Fibroblast of peridontal ligament (primary cell): ENCODE measurements at regions not wholly inside any gene's neighbourhood (a gene's known extent, or its start where the extent isn't known, plus 50 kb on each side); places are given as distances from the start of the nearest gene placed in this dataset.

Experiments
- DNase-seq: peaks from one replicate; pipeline ENCODE4 v3.0.0-alpha.2; 2010; ENCODE audit errors: extremely low read depth

DNA sequence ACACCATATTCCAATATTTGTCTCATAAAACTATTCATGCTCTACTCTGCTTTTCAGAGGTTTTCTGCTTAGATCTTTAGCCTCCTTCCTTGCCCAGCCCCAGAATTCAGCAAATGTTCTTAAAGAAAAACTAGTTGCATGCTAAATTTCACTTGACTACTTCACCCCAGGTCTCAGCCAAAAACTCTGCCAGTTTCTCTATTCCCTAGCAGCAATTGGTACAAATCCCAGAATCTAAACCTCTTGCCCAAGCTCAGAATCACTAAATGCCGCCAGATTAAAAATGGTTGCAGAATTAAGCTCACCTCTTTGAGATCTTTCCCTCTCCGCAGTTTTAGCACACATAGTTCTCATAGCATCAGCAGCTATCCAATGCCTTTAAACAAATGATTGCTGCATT lies 331.2 kb upstream of the SMARCA2 start:
- no peak for DNase-seq

DNA sequence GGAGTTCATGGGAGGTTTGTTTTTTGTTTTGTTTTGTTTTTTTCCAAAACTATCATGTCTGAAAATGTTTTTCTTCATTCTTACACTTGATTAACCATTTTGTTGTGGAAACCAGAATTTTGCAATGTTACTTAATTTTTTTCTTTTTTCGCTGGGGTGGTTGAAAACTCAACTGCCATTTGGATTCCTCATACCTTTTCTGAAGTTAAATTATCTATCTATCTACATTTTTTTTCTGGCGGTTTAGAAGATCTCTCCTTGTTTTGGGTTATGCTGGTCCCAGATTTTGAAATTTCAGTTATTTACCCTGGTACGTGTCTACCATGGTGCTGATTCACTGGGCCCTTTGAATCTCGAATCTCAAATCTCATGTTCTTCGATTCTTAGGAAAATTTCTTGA lies 316.2 kb upstream of the SMARCA2 start:
- no peak for DNase-seq

DNA sequence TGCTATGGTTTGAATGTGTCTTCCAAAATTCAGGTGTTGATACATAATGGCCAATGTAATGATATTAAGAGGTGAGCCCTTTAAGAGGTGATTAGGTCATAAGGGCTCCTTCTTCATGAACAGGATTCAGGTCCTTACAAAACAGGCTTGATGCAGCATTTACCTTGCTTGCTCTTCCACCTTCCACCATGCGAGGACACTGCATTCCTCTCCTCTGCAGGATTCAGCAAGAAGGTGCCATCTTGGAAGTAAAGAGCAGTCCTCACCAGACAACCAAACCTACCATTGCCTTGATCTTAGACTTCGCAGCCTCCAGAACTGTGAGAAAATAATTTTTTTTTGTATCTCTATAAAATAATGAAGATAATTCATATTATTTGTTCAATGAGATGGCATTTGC lies 314.0 kb upstream of the SMARCA2 start:
- DNase-seq: no peak

DNA sequence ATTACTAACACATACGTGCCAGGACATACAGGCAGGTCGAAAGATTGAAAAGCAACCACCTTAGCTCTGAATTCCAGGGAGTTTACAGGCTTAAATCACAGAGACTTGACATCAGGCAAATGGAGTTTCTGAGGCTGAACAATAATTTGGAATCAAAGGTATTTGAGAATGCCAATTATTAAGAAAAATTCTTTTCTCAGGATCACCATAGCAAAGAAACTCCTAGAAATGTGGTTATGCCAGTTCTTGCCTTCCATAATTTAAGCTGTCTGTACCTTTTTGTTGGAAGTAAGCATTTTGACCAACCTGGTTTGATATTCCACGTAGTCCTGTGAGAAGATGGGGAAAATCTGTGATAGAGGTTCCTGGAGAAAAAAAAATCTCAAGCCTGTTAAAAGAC lies 312.4 kb upstream of the SMARCA2 start:
- DNase-seq: no peak

DNA sequence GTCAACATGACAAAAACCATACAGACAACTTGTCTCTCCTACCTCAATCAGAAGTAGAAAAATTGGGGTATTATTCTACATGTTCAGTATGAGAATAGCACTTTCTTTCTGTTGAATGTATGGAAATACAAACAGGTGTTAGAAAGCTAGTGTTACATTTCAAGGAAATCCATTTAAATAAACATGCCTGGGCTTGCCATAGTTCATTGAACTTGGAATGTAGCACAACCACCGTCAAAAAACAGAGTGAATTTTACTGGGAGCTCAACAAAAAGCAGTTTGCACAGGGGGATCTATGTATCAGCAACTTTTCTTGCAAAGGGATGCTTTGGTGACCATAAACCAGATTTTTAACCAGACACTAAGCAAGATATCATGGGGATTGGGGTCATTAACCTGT lies 307.9 kb upstream of the SMARCA2 start:
- no peak for DNase-seq

DNA sequence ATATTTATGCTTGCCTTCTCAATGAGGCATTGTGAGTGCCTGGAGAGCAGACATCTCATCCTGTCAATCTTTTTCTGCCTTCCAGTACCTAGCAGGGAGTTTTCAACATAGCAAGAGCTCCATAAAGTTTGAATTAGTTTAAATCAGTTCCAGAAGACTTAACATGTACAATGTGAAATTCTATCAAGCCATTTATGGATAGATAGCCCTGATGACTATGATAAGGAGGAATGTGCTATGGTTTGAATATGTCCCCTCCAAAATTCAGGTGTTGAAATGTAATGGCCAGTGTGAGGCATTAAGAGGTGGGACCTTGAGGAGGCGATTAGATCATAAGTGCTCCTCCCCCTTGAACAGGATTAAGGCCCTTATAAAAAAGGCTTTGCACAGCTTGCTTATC lies 306.9 kb upstream of the SMARCA2 start:
- DNase-seq: no peak

DNA sequence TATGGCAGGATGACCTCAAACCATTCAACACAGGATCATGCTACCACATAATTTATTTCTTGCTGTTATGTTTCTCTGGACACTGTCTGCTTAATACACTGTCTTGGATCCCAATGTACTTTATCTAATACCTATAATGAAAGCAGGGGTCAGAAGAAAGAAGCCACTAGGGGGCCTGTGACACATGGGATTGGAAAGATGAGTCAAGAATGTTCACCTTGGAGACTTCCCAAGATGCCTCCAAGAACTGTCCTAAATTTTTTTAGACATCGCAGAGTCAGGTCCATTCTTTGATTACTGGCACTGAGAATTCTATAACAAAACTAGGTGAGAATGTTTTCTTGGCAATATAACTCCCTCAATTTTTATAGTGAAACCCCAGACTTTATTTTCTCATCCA lies 305.8 kb upstream of the SMARCA2 start:
- DNase-seq: no peak

DNA sequence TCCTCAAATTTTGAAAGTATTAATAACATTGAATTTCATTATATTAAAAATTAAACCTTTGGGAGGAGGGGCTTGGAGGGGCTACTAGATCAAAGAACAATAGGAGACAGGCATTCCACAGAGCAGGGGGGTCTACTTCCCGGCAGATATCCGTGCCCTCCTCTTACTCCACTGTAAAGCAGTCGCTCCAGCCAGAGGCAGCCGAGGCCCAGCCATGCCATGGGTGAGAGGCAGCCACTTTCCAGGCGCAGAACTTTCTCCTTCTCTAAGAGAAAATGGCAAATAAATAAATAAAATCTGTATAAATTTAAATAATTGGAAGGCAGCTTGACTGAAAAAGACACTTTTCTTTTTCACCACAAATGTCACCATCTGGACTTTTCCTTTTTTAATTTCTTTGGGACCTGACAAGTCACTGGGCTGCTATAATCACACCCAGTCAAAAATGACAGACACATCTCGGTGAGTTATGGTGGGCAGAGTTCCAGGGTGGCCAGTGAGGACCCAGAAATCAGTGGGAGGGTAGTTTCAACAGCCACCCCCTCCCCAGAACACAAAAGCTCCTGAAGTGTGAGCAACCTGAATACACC lies 302.2 kb upstream of the SMARCA2 start:
- no peak for DNase-seq

DNA sequence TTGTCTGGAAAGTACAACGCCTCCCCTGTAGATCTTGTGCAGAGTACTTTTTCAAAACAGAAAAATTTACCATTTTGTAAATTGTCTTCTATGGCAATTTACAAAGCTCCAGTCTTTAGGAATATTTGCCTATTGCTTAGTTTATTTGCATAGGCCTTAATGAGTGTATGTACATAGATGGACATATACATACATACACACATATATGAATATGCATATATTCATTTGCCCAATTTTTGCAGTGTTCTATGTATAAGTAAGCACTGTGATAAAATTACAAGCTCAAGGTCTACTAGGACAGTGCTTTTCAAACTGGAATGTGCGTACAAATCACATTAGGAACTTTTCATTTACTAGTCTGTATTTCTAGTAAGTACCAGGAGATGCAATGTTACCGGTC lies 301.3 kb upstream of the SMARCA2 start:
- DNase-seq: no peak

DNA sequence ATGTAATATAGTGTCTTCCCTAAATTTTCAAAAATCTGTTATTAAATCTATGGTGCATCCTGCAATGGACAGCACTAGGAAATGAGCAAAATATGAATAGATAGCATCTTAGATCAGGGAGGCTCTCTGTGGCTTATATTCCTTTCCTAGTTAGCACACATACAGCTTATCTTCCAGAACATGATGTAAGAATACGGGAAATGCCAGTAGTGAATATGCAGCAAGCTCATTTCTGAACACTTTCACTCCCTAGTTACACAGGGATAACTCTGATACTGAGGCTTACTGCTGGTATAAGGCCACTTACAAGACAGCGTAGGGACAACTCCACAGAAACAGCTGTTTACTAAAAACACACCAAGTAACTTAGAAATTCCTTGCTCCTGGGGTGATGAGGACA lies 297.3 kb upstream of the SMARCA2 start:
- no peak for DNase-seq

DNA sequence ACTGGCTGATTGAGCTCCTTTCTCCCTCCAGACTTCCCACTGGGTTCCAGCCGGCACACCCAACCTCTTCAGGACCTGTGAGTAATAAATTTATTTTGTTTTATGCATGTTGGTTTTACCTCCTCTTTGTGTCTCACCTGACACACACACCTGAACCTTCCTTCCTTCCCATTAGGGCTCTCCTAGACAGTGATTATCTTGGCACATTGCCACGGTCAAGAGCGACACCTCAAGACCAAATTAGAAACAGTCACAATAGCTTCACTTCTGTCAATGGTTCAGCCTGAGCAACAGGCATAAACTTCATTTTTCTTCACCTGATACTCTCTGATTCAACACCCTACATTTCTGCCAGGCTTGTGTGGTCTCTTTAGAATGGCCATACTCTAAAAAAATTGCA lies 296.3 kb upstream of the SMARCA2 start:
- DNase-seq: no peak

DNA sequence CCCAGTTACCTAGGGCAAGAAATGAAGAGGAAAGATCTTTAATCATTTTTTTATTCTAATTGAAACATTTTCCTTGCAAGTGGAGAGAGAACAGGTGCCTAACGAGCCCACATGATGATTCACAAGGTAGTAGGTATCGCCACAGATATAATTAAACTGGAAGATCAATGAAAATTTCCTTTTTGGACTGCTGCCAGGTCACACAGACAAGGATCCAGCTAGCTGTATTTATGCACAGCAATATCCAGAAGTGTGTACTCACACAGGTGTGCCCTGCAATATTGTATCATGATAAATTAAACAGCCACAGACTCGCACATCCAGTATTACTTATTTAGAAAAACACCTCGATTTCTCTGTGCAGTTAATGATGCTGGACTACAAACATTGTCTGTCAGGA lies 294.0 kb upstream of the SMARCA2 start:
- no peak for DNase-seq

DNA sequence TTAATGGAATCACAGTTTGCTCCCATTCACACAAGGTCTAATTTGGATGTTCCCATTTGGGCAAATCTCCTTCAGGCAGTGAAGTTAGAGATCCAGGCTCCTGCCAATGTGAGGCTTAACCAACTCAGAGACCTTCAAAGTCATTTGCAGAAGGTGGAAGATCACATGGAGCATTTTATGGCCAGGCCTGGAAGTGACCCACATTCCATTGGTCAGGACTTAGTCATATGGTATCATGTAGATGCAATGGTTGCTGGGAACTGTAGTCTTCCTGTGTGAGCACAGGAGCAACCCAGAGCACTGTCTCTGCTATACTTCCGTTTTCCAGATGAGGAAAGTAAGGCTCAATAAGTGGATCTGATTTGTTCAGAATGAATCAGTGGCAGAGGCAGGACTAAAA lies 292.7 kb upstream of the SMARCA2 start:
- DNase-seq: no peak

DNA sequence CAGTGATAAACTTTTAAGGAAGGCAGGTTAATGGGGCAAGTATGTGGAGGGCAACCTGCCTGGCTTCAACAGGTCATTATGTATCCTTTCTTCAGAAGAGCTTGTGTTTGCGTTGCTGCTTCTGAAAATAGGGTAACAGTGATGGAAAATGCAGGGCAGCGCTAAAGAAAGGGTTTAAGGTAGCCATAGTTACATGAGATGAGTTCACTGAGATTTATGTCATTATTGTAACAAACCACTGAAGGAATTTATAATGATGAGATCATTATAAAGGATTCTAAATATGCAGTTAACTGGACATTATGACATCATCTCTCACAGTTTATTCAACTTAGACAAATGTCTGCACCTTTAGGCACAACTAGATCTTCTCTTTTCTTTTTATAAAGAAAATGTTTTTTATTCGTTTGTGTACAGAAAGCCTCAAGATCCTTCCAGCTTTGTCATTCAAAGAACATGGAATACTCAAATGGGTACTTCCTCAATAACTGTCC lies 291.6 kb upstream of the SMARCA2 start:
- no peak for DNase-seq

DNA sequence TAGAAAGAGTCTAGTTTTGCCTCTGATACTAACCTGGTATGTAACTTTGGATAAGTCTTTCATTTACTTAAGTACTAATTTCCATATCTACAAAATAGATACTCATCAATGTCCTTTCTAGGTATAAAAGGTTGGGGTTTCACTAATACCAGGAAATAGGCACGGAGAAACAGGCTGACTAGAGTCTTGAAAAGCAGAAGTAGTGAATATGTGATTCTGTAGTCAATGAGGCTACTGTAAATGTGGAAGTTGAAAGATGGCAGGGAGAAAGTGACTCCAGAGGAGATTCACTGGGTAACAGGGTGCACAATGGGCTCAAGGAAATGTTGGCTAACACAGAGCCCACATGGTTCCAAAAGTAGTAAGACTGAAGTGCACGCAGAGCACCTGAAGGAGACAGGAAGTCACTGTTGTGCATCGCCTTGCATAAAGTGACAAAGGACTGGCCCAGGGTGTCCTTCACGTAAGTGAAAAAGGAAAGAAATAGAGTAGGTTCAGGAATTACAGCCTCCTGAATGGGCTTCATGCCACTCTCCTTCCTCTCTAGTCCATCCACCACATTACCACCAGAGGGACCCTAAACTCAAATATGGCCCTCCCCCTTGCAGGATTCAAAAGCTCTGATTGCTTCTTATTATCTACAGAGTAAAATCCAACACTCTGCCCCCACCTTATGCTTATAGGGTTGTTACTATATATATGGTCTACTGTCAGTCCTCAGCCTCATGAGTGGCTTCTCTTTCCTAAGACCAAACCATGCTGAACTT lies 288.0 kb upstream of the SMARCA2 start:
- DNase-seq: no peak

DNA sequence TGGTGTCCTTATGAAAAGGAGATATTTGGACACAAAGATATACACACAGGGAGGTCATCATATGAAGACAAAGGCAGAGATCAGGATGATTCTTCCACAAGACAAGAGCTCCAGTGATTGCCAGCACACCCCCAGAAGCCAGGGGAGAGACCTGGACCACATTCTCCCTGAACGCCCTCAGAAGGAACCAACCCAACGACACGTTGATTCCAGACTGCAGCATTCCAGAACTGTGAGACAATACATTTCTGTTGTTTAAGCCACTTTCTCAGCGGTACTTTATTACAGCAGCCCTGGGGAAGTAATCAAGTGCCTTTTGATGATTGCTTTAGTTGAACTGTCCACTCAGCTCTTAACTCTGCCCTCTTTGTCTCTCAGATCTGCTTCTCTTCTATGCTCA lies 285.5 kb upstream of the SMARCA2 start:
- DNase-seq: no peak

DNA sequence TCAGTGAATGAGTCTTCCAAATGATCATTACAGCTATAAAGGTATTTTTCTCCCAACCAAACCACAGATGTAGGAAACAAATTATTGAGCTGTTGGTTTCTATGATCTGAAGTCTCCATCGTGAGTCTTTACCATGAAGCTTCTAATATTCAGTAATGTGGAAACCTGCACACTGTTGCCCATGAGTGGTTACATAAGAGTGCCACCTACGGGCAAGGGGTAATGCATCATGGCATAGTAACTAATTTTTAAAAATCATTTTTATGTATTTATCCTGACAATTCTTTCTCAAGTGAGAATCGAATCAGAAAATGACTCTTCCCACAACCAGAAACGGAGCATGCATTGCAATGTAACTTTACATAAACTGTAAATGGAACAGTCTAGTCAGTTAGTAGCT lies 282.5 kb upstream of the SMARCA2 start:
- no peak for DNase-seq

DNA sequence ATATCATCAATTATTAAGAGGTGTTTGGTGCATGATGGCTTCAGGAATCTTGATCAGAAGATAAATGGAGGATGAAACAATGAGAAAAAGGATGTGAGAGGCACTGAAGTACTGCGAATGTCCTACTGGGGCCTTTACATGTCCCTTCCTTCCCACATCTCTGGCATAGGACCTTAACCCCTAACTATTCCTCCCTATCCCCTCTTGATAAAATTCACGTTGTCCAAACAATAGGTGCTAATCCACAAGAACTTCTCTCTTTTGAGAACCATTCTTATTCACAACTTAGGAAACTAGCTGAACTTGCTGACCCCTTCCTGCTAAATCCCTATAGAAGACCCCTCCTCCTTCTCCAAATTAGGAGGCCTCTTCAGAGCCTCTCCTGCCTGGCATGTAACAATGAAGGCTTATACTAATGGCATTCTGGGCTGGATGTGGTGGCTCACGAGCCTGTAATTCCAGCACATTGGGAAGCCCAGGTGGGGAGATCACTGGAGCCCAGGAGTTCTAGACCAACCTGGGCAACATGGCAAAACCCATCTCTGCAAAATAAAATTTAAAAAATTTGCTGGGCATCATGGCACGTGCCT lies 276.5 kb upstream of the SMARCA2 start:
- no peak for DNase-seq

DNA sequence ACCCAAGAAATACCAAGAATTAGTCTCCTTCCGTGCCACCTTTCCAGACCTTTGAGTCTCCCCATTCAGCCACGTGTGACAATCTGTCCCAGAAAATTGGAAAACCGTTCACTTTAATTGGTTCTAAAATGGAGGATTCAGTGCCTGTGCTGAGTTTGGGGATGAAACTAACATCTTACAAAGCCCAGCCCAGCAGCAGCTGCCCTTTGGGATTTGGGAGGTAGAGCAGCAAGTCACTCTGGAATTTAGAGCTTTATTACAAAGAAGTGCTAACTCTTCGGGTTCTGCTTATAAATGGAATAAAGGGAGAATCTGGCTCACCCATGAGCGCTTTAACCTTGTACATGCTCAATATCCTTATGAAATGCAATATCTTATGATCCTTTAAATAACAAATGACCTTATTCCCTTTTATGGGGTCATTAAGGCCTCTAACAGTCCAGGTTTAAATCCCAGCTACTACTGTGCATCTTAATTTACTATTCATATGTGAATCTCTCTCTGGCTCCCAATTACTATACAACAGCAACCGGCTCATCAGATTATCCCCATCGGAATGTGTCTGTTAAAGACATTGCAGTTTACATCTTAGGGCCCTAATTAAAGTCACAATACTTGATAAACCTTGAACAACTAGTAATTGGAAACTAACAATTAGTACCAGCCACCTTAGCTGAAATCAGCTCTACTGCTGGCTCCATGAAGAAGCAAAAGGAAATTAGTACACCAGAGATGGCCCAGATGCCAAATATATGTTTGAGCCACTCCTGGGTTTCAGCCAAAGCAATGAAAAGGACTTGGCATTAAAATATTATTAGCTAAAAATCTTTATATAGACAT lies 271.8 kb upstream of the SMARCA2 start:
- no peak for DNase-seq

DNA sequence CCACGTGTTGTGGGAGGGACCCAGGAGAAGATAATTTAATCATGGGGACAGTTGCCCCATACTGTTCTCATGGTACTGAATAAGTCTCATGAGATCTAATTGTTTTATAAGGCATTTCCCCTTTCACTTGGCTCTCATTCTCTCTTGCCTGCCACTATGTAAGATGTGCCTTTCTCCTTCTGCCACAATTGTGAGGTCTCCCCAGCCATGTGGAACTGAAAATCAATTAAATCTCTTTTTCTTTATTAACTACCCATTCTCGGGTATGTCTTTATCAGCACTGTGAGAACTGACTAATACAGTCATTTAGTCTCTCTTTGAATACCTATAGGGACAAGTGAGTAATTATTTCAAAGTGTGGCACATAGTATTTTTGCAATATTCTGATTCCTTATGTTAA lies 269.2 kb upstream of the SMARCA2 start:
- no peak for DNase-seq

DNA sequence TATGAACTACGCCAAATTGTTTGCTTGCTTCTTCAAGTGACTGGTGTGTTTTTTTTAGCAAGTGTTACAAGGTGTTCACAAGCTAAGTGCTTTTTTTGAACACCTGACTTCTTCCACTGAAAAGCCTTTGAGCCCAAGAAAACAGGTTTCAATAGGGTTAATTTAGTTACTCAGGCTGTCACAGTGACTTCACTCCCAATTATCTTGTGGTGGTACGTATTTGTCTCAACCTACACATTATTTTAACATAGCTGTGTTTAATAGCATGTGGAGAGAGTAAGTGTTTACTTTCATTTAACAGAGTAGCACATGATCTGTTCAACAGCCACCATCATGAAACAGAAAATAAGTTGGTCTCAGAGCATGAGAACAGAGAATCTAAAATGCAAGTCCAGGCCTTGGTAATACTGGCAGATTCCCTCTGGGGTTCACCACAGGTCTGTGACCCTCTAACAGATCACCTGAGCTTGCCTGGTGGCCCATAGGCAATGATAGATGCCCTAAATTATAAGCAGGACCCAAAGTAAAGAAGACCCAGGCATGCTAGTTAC lies 267.7 kb upstream of the SMARCA2 start:
- DNase-seq: no peak

DNA sequence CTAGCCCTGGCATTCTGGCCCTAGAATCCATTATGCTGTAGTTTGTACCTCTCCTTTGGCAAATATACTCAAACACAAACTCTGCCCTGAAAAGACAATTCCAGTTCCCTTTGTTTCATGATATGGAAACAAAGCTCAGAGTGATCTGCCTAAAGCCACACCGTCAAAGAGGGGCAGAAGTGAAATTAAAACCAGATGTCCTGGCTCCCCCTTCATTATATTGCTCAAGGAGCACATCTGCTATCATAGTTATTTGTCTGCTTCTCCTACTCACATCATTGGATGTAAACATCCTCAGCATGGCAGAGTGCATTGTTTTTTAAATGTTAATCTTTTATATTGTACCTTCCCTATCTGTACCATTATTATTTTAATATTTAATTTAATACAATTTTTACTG lies 266.7 kb upstream of the SMARCA2 start:
- DNase-seq: no peak
